Mesenteric fat pad (tissue), 1 donor: ENCODE measurements at regions not wholly inside any gene's neighbourhood (a gene's known extent, or its start where the extent isn't known, plus 50 kb on each side); places are given as distances from the start of the nearest gene placed in this dataset.
"Not testable (repeated sequence)": the region's sequence is repeated elsewhere in the genome, so short reads cannot be mapped to it uniquely, and the experiment has no call there.

Experiments
- DNase-seq: peaks from one replicate; pipeline ENCODE4 v3.0.0-alpha.2; 2020; ENCODE audit warnings: low spot score
- donor health status: DM: yes; HTN: yes; CAD: no.

GRCh38 chr21:35533893-35534292 is 484.8 kb upstream of the RUNX1 start:
- no peak for DNase-seq

GRCh38 chr21:35530766-35531165 is 481.7 kb upstream of the RUNX1 start:
- DNase-seq: no peak

GRCh38 chr21:35529171-35529863 is 480.2 kb upstream of the RUNX1 start:
- DNase-seq: no peak

GRCh38 chr21:35528116-35529042 is 479.3 kb upstream of the RUNX1 start:
- no peak for DNase-seq

GRCh38 chr21:35527358-35527757 is 478.3 kb upstream of the RUNX1 start:
- no peak for DNase-seq

GRCh38 chr21:35525443-35525842 is 476.3 kb upstream of the RUNX1 start:
- DNase-seq: no peak

- DNase-seq: no peak
Measured at GRCh38 chr21:35521852-35522505, 472.9 kb upstream of the RUNX1 start.

GRCh38 chr21:35521293-35521692 is 472.2 kb upstream of the RUNX1 start:
- no peak for DNase-seq

GRCh38 chr21:35520856-35521255 is 471.8 kb upstream of the RUNX1 start:
- DNase-seq: no peak

- DNase-seq: no peak
Measured at GRCh38 chr21:35520302-35520701, 471.2 kb upstream of the RUNX1 start.

- DNase-seq: no peak
Measured at GRCh38 chr21:35517865-35518264, 468.8 kb upstream of the RUNX1 start.

GRCh38 chr21:35516292-35516691 is 467.2 kb upstream of the RUNX1 start:
- DNase-seq: not testable (repeated sequence)

GRCh38 chr21:35512346-35512745 is 463.2 kb upstream of the RUNX1 start:
- no peak for DNase-seq

- DNase-seq: no peak
Measured at GRCh38 chr21:35511696-35512162, 462.6 kb upstream of the RUNX1 start.

GRCh38 chr21:35510957-35511695 is 462.0 kb upstream of the RUNX1 start:
- DNase-seq: no peak

- DNase-seq: no peak
Measured at GRCh38 chr21:35510294-35510693, 461.2 kb upstream of the RUNX1 start.

- DNase-seq: no peak
Measured at GRCh38 chr21:35509001-35509704, 460.1 kb upstream of the RUNX1 start.

- no peak for DNase-seq
Measured at GRCh38 chr21:35508139-35508888, 459.2 kb upstream of the RUNX1 start.

GRCh38 chr21:35507181-35507759 is 458.2 kb upstream of the RUNX1 start:
- no peak for DNase-seq
